GM12874 (cell line): ENCODE measurements at regions not wholly inside any gene's neighbourhood (a gene's known extent, or its start where the extent isn't known, plus 50 kb on each side); places are given as distances from the start of the nearest gene placed in this dataset.

ENCODE experiments used
- TF ChIP-seq, protein P1 (sequence below): IDR thresholded peaks from 2 replicates; pipeline ENCODE4 v1.5.1; 2011; ENCODE audit warnings: low read depth, mild to moderate bottlenecking, control low read depth, low read length, moderate library complexity; ENCODE audit not compliant: insufficient read depth

DNA sequence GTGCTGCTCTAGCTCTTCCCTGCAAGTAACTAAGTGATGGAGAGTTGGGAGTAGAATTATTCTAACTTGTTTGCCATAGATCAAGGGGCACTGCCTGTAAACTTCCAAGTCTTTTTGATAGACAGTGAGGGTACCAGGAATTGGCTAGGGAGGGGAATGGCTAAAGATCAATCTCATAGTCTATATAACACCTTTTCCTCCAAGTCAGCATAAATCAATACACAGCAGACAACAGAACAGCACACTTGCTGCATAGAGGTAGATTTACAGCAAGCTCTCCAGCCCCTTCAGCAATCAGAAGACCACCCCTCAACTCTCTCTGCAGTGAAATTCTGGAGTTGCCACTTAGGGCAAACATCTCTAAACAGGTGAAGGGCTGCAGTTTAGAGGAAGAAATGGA is 643.5 kb upstream of the KLF4 start:
- TF ChIP-seq, protein P1, sequence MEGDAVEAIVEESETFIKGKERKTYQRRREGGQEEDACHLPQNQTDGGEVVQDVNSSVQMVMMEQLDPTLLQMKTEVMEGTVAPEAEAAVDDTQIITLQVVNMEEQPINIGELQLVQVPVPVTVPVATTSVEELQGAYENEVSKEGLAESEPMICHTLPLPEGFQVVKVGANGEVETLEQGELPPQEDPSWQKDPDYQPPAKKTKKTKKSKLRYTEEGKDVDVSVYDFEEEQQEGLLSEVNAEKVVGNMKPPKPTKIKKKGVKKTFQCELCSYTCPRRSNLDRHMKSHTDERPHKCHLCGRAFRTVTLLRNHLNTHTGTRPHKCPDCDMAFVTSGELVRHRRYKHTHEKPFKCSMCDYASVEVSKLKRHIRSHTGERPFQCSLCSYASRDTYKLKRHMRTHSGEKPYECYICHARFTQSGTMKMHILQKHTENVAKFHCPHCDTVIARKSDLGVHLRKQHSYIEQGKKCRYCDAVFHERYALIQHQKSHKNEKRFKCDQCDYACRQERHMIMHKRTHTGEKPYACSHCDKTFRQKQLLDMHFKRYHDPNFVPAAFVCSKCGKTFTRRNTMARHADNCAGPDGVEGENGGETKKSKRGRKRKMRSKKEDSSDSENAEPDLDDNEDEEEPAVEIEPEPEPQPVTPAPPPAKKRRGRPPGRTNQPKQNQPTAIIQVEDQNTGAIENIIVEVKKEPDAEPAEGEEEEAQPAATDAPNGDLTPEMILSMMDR = no peak

DNA sequence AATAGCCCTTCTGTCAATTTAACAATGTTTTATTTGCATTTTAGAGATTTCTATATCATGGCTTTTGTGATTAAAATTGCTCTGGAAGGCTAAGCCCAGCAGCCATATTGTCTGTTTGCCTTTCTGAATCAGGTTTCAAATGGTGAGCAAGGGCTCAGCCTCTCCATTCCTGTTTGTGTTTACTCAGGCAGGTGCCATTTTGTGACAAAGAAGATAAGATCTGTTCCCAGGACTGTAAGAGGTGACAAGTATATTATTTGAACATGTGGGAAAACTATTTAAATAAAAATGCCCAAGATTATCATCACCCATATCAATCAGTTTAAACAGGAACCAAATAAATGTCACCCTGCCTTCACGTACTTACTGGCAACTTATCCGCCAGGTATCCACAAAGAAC is 641.3 kb upstream of the KLF4 start:
- TF ChIP-seq, protein P1 = no peak

DNA sequence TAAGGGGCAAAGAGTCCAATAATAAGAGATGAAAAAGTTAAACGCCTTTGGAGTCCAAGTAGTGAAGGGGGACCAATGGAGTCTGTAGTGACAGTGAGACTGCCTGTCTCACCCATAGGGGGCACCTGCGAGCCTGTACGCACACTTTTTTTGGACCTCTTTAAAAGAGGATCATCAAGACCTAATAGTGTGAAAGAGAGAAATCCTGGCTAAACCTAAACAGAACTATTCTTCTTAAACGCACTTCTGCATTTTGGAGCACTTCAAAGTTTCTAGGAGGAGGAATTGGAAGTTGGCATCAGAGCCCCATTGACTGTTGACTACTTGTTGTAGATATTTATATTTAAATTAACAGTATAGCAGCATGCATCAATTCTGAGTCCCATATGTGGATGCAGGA is 636.1 kb upstream of the KLF4 start:
- TF ChIP-seq, protein P1 = peak; percentile 47

DNA sequence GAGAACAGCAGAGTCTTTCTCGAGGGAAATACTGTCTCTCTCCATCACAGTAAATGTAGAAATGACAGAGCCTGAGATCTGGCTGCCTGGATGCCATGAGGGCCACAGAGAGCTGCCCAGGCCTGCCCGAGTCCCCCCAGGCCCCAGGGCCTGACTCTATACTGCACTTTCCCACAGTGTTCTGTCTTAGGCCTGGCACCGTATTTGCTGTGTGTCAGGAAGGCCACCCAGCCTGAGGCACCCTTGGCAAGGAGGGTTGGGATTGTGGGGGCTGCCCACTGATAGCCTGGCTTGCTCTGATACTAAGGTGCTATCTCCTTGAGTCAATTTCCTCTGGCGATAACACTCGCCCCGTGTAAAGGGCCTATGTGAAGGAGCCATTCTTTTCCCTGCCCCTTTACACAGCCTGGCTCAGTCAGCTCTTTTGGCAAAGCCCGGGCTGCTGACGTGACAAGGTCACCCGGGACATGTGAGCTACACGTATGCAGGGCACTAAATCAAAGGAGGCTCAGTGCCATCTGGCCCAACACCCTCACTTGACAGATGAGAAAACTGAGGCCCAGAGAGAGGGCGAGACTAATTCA is 630.1 kb upstream of the KLF4 start:
- TF ChIP-seq, protein P1 = no peak

DNA sequence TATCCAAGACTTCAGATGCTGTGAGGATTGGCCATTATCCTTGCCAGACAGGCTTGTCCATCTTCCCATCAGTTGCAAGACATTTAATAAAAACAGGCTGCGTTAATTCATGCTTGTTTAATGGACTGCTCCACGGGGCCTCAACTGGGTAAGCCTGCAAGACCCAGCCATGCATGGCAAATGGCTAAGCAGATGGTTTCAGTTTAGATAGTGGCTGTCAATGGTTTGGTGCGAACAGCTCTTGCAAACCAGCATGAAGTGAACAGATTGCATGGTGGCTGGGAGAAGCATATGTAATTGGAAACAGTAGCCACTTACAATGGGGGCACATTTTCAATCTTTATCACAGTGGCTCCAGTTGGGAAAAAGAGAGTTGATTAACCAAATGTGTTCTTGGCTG is 628.2 kb upstream of the KLF4 start:
- TF ChIP-seq, protein P1 = no peak

DNA sequence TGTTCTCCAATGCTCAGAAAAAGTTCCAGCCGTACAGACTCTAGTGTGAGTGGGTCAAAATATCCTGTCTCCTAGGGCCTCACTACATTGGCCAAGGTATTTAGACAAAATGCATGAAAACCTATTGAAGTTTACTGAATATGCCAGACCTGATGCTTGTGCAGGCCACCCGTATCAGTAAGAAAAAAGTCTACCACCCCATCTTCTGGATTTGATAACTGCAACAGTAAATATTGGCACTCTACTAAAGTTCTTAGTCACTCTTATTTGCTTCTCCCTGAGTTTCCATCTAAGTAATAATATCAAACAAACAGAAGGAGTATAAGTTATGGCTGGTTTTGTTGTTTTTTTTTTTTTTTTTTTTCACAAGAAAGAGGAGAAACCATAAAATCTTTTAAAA is 627.7 kb upstream of the KLF4 start:
- TF ChIP-seq, protein P1 = no peak

DNA sequence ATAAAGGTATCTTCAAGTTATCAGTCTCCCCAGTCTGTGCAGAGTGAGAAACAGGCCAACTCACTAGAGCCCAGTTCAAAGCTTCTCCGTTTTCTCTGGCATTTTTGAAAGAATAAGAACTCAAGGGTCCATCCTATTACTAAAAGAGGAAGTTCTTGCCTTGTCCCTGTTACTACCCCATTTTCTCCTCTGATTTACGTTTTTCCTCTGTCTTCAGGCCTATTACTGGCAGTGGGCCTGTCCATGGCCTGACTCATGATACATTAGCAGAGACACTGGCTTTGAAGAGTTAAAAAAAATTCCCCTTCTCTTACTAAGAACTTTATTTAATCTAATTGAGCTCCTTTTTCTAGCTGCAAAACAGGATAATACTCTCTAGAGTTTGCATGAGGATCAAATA is 624.0 kb upstream of the KLF4 start:
- TF ChIP-seq, protein P1 = no peak
